Psoas muscle (tissue), 7 donors: ENCODE measurements at regions not wholly inside any gene's neighbourhood (a gene's known extent, or its start where the extent isn't known, plus 50 kb on each side); places are given as distances from the start of the nearest gene placed in this dataset.

Experiments
- ATAC-seq, 4 donors: fragments of 200-7000 bp; cut with Tn5 transposase; one replicate each; pipeline ENCODE4 v1.9.1; 2020; ENCODE audit warnings: moderate library complexity in 3 of 4, mild to moderate bottlenecking in 2 of 4
- DNase-seq, 2 donors: peaks; one replicate each; pipeline ENCODE4 v3.0.0-alpha.2; 2020
- H3K27ac ChIP-seq: fragments of 200-600 bp; one replicate; pipeline ENCODE4 v1.8.0; 2022
- H3K27me3 ChIP-seq, 3 donors: fragments of 200-600 bp in 1 of 3; one replicate each; pipeline versions ENCODE4 v1.6.1 to v1.8.0; 2013 to 2022; ENCODE audit warnings: low read length in 2 of 3, mild to moderate bottlenecking in 2 of 3, moderate library complexity in 1 of 3; ENCODE audit not compliant: insufficient read depth in 3 of 3
- H3K36me3 ChIP-seq, 2 donors: fragments of 200-600 bp in 1 of 2; one replicate each; pipeline versions ENCODE4 v1.6.1 to v1.8.0; 2013 to 2022; ENCODE audit warnings: low read depth in 1 of 2, mild to moderate bottlenecking in 1 of 2, moderate library complexity in 1 of 2; ENCODE audit not compliant: insufficient read depth in 1 of 2
- H3K4me1 ChIP-seq: fragments of 200-600 bp; one replicate; pipeline ENCODE4 v1.8.0; 2022
- H3K4me3 ChIP-seq: fragments of 200-600 bp; one replicate; pipeline ENCODE4 v1.8.0; 2022; ENCODE audit warnings: mild to moderate bottlenecking
- H3K9me3 ChIP-seq: fragments of 200-600 bp; one replicate; pipeline ENCODE4 v1.8.0; 2022
- WGBS, 3 donors: extraction: QIAGEN DNeasy Blood & Tissue Kit; methylation state at CpG; one replicate each; pipeline versions ENCODE4 v1.1.6 to v1.1.7; 2013; 5-methylcytosine and 5-hydroxymethylcytosine counted together
- intact Hi-C, 2 donors: fragments of 100-400 bp; cut with DNase I; formaldehyde crosslinking; loops; one replicate each; pipeline versions ENCODE4 v1.11.0 to v1.14.2; 2022
- TF ChIP-seq, protein P1 (sequence below): fragments of 200-600 bp; IDR thresholded peaks from one replicate; pipeline ENCODE4 v1.8.0; 2022; ENCODE audit warnings: antibody characterized with exemption
- donor health status: healthy with polysubstance abuse.
- donor health status: DM: no; HTN: no; CAD: no; lungs with moderate emphysema.
- donor health status: Bipolar disorder and iron deficiency.
- donor health status: healthy.
- donor health status: DM: yes; HTN: yes; CAD: no.
- donor health status: DM: no; HTN: no; CAD: no.
- donor health status: DM: yes; HTN: yes; CAD: no.

- H3K27me3 ChIP-seq, result no peaks in the 10 kb centered on the region
- intact Hi-C loops, result loop anchor here (2.0 to 10.0 kb wide), 5 partner anchors 267 to 1211 kb away; no protein-coding TSS in a partner anchor
- H3K9me3 ChIP-seq, result no peaks in the 10 kb centered on the region
- H3K4me3 ChIP-seq, result peak overlapping the region; percentile 53
- no peaks in the 10 kb centered on the region for H3K36me3 ChIP-seq
- peaks cover 49% of the 10 kb centered on the region for H3K4me1 ChIP-seq
- no peak for DNase-seq
- WGBS, 3 donors, result 68 to 93% (median 88%) methylated on average over 2 of the region's 2 CpGs
- no peak for ATAC-seq
- H3K27ac ChIP-seq, result peak overlapping the region; percentile 94
- TF ChIP-seq, protein P1, sequence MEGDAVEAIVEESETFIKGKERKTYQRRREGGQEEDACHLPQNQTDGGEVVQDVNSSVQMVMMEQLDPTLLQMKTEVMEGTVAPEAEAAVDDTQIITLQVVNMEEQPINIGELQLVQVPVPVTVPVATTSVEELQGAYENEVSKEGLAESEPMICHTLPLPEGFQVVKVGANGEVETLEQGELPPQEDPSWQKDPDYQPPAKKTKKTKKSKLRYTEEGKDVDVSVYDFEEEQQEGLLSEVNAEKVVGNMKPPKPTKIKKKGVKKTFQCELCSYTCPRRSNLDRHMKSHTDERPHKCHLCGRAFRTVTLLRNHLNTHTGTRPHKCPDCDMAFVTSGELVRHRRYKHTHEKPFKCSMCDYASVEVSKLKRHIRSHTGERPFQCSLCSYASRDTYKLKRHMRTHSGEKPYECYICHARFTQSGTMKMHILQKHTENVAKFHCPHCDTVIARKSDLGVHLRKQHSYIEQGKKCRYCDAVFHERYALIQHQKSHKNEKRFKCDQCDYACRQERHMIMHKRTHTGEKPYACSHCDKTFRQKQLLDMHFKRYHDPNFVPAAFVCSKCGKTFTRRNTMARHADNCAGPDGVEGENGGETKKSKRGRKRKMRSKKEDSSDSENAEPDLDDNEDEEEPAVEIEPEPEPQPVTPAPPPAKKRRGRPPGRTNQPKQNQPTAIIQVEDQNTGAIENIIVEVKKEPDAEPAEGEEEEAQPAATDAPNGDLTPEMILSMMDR, result no peak
These were observed 222.3 kb upstream of the TPRG1 start for GRCh38 chr3:188949456-188949855.

DNA sequence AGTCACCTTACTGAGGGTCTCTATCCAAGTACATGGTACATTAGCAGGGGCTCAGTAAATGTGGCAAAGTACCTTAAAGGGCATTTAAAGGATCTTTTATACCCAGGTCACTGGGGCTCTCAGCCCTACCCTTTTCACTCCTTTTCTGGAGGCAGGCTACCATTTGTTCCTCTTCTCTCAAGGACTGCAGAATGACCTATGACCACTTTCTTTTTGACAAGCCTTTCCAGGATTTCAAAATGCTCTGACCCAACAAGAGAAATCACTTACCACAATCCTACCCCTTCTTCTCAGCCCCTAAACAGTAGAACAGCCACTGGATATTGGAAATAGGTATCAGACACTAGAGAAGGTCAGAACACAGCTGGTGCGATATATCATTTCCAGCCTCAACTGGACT is 221.8 kb upstream of the TPRG1 start:
- intact Hi-C loops, result loop anchor here (2.0 to 10.0 kb wide), 10 partner anchors 197 to 1211 kb away; partner anchors contain the start of gene LPP (in 1 of the 2)
- DNase-seq (no peak), ATAC-seq (no peak)
- WGBS, 3 donors, result 69 to 96% (median 75%) methylated on average over 1 of the region's 1 CpG
- peak overlapping the region; percentile 94 for H3K27ac ChIP-seq
- H3K9me3 ChIP-seq, result no peaks in the 10 kb centered on the region
- H3K4me3 ChIP-seq, result no peak overlapping the region
- H3K4me1 ChIP-seq, result peaks cover 50% of the 10 kb centered on the region
- TF ChIP-seq, protein P1, result no peak
- H3K27me3 ChIP-seq, result no peaks in the 10 kb centered on the region
- H3K36me3 ChIP-seq, result no peaks in the 10 kb centered on the region

DNA sequence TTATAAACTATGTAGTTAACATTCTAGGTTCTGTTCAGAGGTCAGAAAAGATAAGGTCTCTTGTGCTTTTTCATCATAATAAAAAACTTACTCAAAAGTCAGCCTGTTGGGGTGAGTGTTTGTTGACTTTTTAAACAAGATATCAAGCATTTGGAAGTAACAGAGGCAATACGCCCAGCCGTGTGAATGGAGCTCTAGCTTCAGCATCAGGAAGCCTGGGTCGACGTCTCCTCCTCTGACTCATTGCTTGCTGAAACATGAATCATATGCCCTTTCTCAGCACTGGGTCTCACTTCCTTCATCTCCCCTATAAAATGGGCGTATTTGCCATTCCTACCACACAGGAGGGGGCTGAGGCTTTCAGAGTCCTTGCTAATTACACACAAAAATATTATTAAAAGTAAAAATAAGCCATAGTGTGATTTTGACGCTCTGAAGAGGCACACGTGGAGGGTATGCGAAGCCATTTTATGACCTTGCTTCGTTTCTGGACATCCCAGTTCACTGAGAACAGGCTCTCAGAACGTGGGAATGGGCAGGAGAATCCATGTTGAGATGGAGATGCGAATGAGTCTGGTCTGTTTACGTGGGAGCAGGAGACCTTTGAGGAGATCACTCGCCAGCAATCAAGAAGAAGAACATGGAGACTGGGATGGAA is 220.8 kb upstream of the TPRG1 start:
- Histone ChIP-seq H3K36me3 (no peaks in the 10 kb centered on the region), H3K4me3 (no peak overlapping the region), H3K9me3 (no peaks in the 10 kb centered on the region), H3K4me1 (peaks cover 50% of the 10 kb centered on the region), H3K27me3 (no peaks in the 10 kb centered on the region), H3K27ac (peak overlapping the region; percentile 94)
- intact Hi-C loops, result loop anchor here in 1 of 2 donors (2.0 to 10.0 kb wide), 5 partner anchors 196 to 916 kb away; partner anchors contain the start of gene LPP
- ATAC-seq (no peak), DNase-seq (peak; percentile 60 to 63)
- WGBS, 3 donors, result 77 to 80% (median 79%) methylated on average over 13 of the region's 13 CpGs
- TF ChIP-seq, protein P1, result no peak

DNA sequence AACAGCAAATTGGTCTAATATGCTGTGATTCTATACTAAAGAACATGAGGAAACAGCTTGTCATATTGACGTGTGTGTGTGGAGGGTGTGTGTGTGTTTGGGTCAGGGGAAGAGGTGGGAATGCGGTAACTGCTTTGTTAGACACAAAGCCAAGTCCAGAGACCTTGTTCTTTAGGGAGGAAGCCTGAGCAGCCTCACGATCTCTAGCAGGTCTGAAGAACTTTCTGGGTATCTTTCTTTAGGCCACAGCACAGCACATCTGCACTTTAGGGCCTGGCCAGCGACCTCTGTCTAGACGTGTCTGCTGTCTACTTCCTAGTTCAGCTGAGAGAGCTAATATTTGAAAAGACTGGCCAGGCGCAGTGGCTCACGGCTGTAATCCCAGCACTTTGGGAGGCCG is 220.0 kb upstream of the TPRG1 start:
- H3K27ac ChIP-seq, result peak overlapping the region; percentile 94
- intact Hi-C loops, result loop anchor here in 1 of 2 donors (2.0 to 10.0 kb wide), 5 partner anchors 195 to 917 kb away; partner anchors contain the start of gene LPP
- H3K36me3 ChIP-seq, result no peaks in the 10 kb centered on the region
- peaks cover 48% of the 10 kb centered on the region for H3K4me1 ChIP-seq
- H3K4me3 ChIP-seq, result no peak overlapping the region
- DNase-seq (no peak), ATAC-seq (no peak)
- H3K27me3 ChIP-seq, result no peaks in the 10 kb centered on the region
- TF ChIP-seq, protein P1, result no peak
- H3K9me3 ChIP-seq, result no peaks in the 10 kb centered on the region
- 89 to 93% (median 92%) methylated on average over 8 of the region's 8 CpGs for WGBS, 3 donors
